Activated CD4-positive, alpha-beta T cell treated with anti-CD3 and anti-CD28 coated beads, Interleukin-2, amount 10 ng/mL, durations not matched to agents 24 days and 14 days (primary cell): ENCODE measurements at regions not wholly inside any gene's neighbourhood (a gene's known extent, or its start where the extent isn't known, plus 50 kb on each side); places are given as distances from the start of the nearest gene placed in this dataset.
A peak's percentile ranks its signal among the peaks of the same experiment; 100 is the strongest.

Experiments
- DNase-seq: peaks from one replicate; pipeline ENCODE4 v3.0.0; 2022
- H3K27ac Mint-ChIP-seq: one replicate; pipeline ENCODE4 v1.8.0; 2022; ENCODE audit warnings: mild to moderate bottlenecking, mixed read lengths
- H3K27me3 Mint-ChIP-seq: one replicate; pipeline ENCODE4 v1.8.0; 2022; ENCODE audit warnings: mixed read lengths
- H3K36me3 Mint-ChIP-seq: one replicate; pipeline ENCODE4 v1.8.0; 2022; ENCODE audit warnings: low read depth, mild to moderate bottlenecking, mixed read lengths
- H3K4me1 Mint-ChIP-seq: one replicate; pipeline ENCODE4 v1.8.0; 2021; ENCODE audit warnings: mixed read lengths
- H3K4me3 Mint-ChIP-seq: one replicate; pipeline ENCODE4 v1.8.0; 2022; ENCODE audit warnings: mild to moderate bottlenecking, moderate library complexity, mixed read lengths
- H3K9me3 Mint-ChIP-seq: one replicate; pipeline ENCODE4 v1.8.0; 2021; ENCODE audit warnings: mixed read lengths
- intact Hi-C: fragments of 100-400 bp; cut with micrococcal nuclease; formaldehyde crosslinking; loops from one replicate; pipeline ENCODE4 v1.15.1; 2023

GRCh38 chrY:17366400-17366799 is 513.6 kb downstream of the CDY2B start:
- no peaks in the 10 kb centered on the region for H3K27me3 Mint-ChIP-seq
- H3K4me1 Mint-ChIP-seq = no peaks in the 10 kb centered on the region
- intact Hi-C loops = no loop called here

GRCh38 chrY:17339028-17339427 is 541.0 kb downstream of the CDY2B start:
- Mint-ChIP-seq H3K27ac (no peak overlapping the region), H3K4me1 (no peaks in the 10 kb centered on the region)

More at GRCh38 chrY:17366400-17366799, 513.6 kb downstream of the CDY2B start:
- no peak for DNase-seq
- Mint-ChIP-seq H3K36me3 (no peaks in the 10 kb centered on the region), H3K27ac (no peak overlapping the region), H3K9me3 (no peaks in the 10 kb centered on the region), H3K4me3 (no peak overlapping the region)

DNA sequence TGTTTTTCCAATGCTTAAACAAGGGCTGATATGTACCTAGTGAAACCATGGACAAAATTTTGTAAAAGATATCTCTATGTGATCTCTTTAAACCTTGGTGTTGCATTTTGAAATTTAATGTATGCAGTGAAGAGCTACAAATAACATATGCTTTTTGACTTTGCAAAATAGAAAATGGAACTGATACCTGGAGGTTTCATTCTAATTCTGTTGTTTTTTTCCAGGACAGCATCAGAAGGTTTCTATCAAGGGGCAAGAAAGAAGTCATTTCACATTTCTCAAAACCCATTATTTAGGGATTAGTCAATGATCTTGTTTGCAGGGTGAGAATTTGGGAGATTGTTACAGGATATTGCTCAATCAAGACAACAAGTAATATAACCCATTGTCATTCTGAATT is 549.3 kb downstream of the CDY2B start:
- Mint-ChIP-seq H3K9me3 (no peaks in the 10 kb centered on the region), H3K27ac (no peak overlapping the region), H3K4me1 (no peaks in the 10 kb centered on the region), H3K27me3 (no peaks in the 10 kb centered on the region), H3K4me3 (no peak overlapping the region), H3K36me3 (no peaks in the 10 kb centered on the region)
- DNase-seq = no peak
- intact Hi-C loops = no loop called here

More at GRCh38 chrY:17339028-17339427, 541.0 kb downstream of the CDY2B start:
- Mint-ChIP-seq H3K9me3 (peaks cover 7% of the 10 kb centered on the region), H3K27me3 (no peaks in the 10 kb centered on the region), H3K36me3 (no peaks in the 10 kb centered on the region), H3K4me3 (no peak overlapping the region)
- intact Hi-C loops = no loop called here
- no peak for DNase-seq

GRCh38 chrY:17319916-17320315 is 560.1 kb downstream of the CDY2B start:
- no peaks in the 10 kb centered on the region for H3K27me3 Mint-ChIP-seq
- H3K27ac Mint-ChIP-seq = no peak overlapping the region
- no peak overlapping the region for H3K4me3 Mint-ChIP-seq
- no peaks in the 10 kb centered on the region for H3K4me1 Mint-ChIP-seq
- intact Hi-C loops = no loop called here
- H3K36me3 Mint-ChIP-seq = no peaks in the 10 kb centered on the region
- H3K9me3 Mint-ChIP-seq = no peaks in the 10 kb centered on the region
- no peak for DNase-seq

- no peak overlapping the region for H3K4me3 Mint-ChIP-seq
- no peak overlapping the region for H3K27ac Mint-ChIP-seq
- H3K27me3 Mint-ChIP-seq = no peaks in the 10 kb centered on the region
- no peaks in the 10 kb centered on the region for H3K36me3 Mint-ChIP-seq
- H3K9me3 Mint-ChIP-seq = peaks cover 8% of the 10 kb centered on the region
- intact Hi-C loops = no loop called here
- no peaks in the 10 kb centered on the region for H3K4me1 Mint-ChIP-seq
- DNase-seq = no peak
Observed at GRCh38 chrY:17318631-17319030, 561.4 kb downstream of the CDY2B start.

DNA sequence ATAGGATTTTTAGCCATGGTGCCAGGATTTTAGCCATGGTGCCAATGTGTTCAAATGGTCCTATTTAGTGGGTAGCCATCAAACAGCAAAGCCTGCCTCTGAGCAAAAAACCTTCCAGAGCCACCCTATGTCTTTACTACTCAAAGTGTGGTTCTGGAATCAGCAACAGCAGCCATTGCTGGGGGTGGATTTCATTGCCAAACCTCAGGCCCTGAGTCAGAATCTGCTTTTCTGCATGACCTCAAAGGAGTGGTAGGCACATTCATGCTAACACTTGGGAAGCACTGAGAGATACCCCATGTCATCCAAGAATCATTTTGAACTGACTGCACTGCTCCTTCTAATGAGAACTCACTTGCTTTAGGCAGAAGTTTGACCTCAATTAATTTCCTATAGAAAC is 603.0 kb downstream of the CDY2B start:
- Mint-ChIP-seq H3K27me3 (no peaks in the 10 kb centered on the region), H3K4me1 (no peaks in the 10 kb centered on the region), H3K9me3 (no peaks in the 10 kb centered on the region), H3K36me3 (no peaks in the 10 kb centered on the region), H3K27ac (no peak overlapping the region), H3K4me3 (no peak overlapping the region)
- intact Hi-C loops = no loop called here
- peak; percentile 57 for DNase-seq

DNA sequence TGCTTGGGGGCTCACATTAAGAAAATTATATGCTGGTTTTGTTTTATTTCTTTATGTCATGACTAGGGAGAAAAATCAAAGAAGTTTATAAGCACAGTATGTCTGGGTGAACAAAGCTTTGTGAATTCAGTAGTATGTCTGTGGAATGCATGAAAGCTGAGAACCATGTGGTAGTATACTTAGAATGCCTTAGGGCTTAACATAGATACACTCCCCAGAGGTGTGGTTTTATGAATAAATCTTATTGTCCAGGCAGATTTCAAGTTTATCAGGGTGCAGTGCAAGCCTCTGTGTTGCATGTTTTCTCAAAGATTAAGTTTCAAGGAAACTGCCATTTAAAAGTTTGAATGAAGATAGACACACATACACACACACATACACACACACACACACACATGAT is 620.5 kb downstream of the CDY2B start:
- Mint-ChIP-seq H3K4me1 (no peaks in the 10 kb centered on the region), H3K9me3 (no peaks in the 10 kb centered on the region), H3K36me3 (no peaks in the 10 kb centered on the region), H3K27me3 (no peaks in the 10 kb centered on the region), H3K4me3 (no peak overlapping the region), H3K27ac (no peak overlapping the region)
- no peak for DNase-seq
- intact Hi-C loops = no loop called here

DNA sequence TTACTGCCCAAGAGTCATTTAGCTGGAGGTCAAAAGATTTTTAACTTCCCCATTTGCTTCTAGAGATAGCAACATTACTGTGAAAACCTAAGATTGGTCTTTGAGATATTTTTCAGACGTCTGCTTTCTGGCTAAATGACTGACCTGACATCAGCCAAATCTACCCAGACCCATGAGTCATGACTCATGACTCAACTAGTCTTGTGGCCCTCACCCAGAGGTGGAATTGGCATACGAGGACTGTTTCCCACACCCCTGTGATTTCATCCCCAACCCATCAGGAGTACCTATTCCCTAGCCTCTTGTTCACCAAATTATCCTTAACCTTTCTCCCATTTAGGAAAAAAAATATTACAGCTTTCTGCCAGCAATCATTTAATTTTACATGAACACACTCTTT is 641.6 kb downstream of the CDY2B start:
- no peaks in the 10 kb centered on the region for H3K4me1 Mint-ChIP-seq
- DNase-seq = no peak
- no peaks in the 10 kb centered on the region for H3K27me3 Mint-ChIP-seq
- intact Hi-C loops = no loop called here
- H3K27ac Mint-ChIP-seq = no peak overlapping the region
- H3K9me3 Mint-ChIP-seq = peaks cover 3% of the 10 kb centered on the region
- H3K4me3 Mint-ChIP-seq = no peak overlapping the region
- H3K36me3 Mint-ChIP-seq = no peaks in the 10 kb centered on the region

DNA sequence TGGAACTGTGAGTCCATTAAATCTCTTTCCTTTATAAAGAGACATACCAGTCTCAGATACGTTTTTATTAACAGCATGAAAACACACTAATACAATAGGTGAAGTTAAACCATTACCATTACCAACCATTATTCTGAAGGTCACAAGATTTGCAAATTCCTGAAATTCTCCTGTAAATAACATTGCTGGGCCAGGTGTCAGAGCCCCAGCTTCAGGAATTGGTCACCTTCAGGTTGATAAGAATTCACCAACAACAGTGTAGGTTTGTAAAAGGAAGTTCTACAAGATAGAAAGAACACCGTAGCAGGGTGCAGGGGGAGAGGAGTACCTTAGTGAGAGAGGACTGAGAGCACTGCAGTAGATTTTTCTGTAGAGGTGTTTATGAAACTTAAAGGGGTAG is 644.3 kb downstream of the CDY2B start:
- intact Hi-C loops = no loop called here
- Mint-ChIP-seq H3K36me3 (no peaks in the 10 kb centered on the region), H3K27me3 (no peaks in the 10 kb centered on the region), H3K4me1 (no peaks in the 10 kb centered on the region), H3K27ac (no peak overlapping the region), H3K9me3 (peaks cover 3% of the 10 kb centered on the region), H3K4me3 (no peak overlapping the region)
- no peak for DNase-seq

- intact Hi-C loops = no loop called here
- Mint-ChIP-seq H3K27me3 (no peaks in the 10 kb centered on the region), H3K27ac (no peak overlapping the region), H3K9me3 (peaks cover 3% of the 10 kb centered on the region), H3K4me1 (no peaks in the 10 kb centered on the region), H3K4me3 (no peak overlapping the region), H3K36me3 (no peaks in the 10 kb centered on the region)
- DNase-seq = no peak
Observed at GRCh38 chrY:17233435-17234109, 646.4 kb downstream of the CDY2B start.

GRCh38 chrY:17231994-17232393 is 648.0 kb downstream of the CDY2B start:
- H3K4me1 Mint-ChIP-seq = no peaks in the 10 kb centered on the region
- no peaks in the 10 kb centered on the region for H3K27me3 Mint-ChIP-seq
- intact Hi-C loops = no loop called here
- no peak overlapping the region for H3K27ac Mint-ChIP-seq
- H3K36me3 Mint-ChIP-seq = no peaks in the 10 kb centered on the region
- DNase-seq = no peak
- no peak overlapping the region for H3K4me3 Mint-ChIP-seq
- H3K9me3 Mint-ChIP-seq = peaks cover 5% of the 10 kb centered on the region

GRCh38 chrY:17223502-17223901 is 656.5 kb downstream of the CDY2B start:
- Mint-ChIP-seq H3K4me1 (no peaks in the 10 kb centered on the region), H3K27me3 (no peaks in the 10 kb centered on the region), H3K27ac (no peak overlapping the region), H3K4me3 (no peak overlapping the region), H3K36me3 (no peaks in the 10 kb centered on the region), H3K9me3 (peaks cover 4% of the 10 kb centered on the region)
- DNase-seq = no peak
- intact Hi-C loops = no loop called here

DNA sequence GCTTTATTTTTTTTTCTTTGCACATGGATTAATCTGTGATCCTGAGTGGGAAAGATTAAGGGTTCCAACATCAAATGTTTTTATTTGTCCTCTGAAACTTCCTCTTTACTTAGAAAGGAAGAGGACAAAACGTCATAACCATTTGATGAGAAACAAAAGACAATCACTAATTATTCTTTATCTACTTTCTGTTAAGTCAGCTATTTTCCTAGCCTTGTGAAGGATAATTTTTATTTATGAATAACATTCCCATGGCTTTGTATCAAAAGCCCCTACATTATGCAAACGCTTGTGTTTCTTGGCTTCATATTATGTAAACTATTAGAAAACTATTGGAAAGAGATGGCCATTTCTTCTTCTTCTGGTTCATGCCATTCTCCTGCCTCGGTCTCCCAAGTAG is 677.6 kb downstream of the CDY2B start:
- no peaks in the 10 kb centered on the region for H3K4me1 Mint-ChIP-seq
- H3K4me3 Mint-ChIP-seq = no peak overlapping the region
- H3K27ac Mint-ChIP-seq = no peak overlapping the region
- no peak for DNase-seq
- intact Hi-C loops = no loop called here
- no peaks in the 10 kb centered on the region for H3K27me3 Mint-ChIP-seq
- no peaks in the 10 kb centered on the region for H3K9me3 Mint-ChIP-seq
- H3K36me3 Mint-ChIP-seq = no peaks in the 10 kb centered on the region

DNA sequence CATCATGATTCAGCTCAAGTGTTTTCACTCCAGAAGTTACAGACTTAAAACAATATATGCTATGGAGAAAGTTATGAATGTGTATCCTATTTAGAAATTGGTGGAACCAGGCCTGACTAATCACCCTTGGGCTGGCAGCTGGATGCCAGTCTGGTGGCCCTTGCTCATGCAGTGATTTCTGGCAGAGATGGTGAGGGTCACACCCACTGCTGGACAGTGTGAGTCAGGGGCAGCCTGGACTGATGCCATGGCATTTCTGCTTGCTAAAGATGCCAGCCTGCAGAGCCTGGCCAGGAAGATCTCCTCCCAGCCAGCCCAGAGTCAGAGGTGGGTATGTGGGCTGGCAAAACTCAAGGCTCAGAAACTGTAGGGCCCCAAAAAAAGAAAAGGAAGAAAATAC is 695.7 kb downstream of the CDY2B start:
- H3K27ac Mint-ChIP-seq = no peak overlapping the region
- H3K27me3 Mint-ChIP-seq = no peaks in the 10 kb centered on the region
- intact Hi-C loops = no loop called here
- no peaks in the 10 kb centered on the region for H3K4me1 Mint-ChIP-seq
- DNase-seq = no peak
- H3K4me3 Mint-ChIP-seq = no peak overlapping the region
- H3K36me3 Mint-ChIP-seq = no peaks in the 10 kb centered on the region
- H3K9me3 Mint-ChIP-seq = no peaks in the 10 kb centered on the region

DNA sequence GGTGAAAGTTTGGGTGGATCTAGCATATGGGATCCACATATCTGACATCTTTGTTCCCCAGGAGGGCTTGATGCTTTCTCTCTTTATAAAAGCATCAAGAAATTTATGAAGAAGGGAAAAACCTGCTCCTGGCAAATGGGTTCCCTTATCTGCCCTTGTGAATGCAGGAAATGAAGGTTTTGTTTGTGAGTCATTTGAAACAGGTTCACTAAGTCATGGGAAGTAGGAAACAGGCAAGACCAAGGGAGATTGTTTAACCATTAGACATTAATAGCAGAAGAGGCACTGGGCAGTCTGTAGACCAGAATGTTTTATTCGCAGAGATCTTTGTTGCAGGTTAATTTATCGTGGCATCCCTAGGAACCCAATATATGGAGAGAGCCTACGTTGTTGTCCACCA is 713.1 kb downstream of the CDY2B start:
- intact Hi-C loops = no loop called here
- Mint-ChIP-seq H3K4me1 (no peaks in the 10 kb centered on the region), H3K36me3 (no peaks in the 10 kb centered on the region), H3K27me3 (no peaks in the 10 kb centered on the region), H3K9me3 (peaks cover 5% of the 10 kb centered on the region), H3K4me3 (no peak overlapping the region), H3K27ac (no peak overlapping the region)
- no peak for DNase-seq
